ENCODE measurements at regions not wholly inside any gene's neighbourhood (a gene's known extent, or its start where the extent isn't known, plus 50 kb on each side); places are given as distances from the start of the nearest gene placed in this dataset.

GRCh38 chrX:132568291-132568690 is 79.5 kb upstream of the MBNL3 start:
- in situ Hi-C loops (cut with MboI) = no loop called here
- intact Hi-C loops (cut with micrococcal nuclease) = no loop called here
- no peaks in the 10 kb centered on the region for H3K79me2 ChIP-seq (ENCODE audit: control insufficient read depth, insufficient read depth, low read length)
- DNase-seq (ENCODE audit: extremely low read depth in 1 of 4, low spot score in 3 of 4) (no peak), ATAC-seq (no peak), FAIRE-seq (no peak)
- no peak overlapping the region for H3K27ac ChIP-seq (ENCODE audit: extremely low read depth, low read depth, low read length)
- BruUV-seq (replicated peaks) = no TSS peak
- H3K36me3 ChIP-seq (ENCODE audit: control insufficient read depth, insufficient read depth, low read length) = no peaks in the 10 kb centered on the region
- no peak overlapping the region for H2AFZ ChIP-seq (ENCODE audit: low read depth, low read length)
- CTCF ChIA-PET (ENCODE audit: low intra/inter-chr PET ratio) = no interaction called here
- no peaks in the 10 kb centered on the region for H3K9me1 ChIP-seq (ENCODE audit: control insufficient read depth, insufficient read depth, low read length)
- no peaks in the 10 kb centered on the region for H3K27me3 ChIP-seq (ENCODE audit: control insufficient read depth in 2 of 2, insufficient read depth in 2 of 2, low read length in 2 of 2)
- no peaks in the 10 kb centered on the region for H3K4me1 ChIP-seq (replicated peaks in 1 of 2; ENCODE audit: control insufficient read depth in 2 of 2, insufficient read depth in 2 of 2, low read length in 2 of 2)
- H3K4me2 ChIP-seq (ENCODE audit: insufficient read depth, low read length) = no peak overlapping the region
- TF ChIP-seq NFIC (IDR thresholded peaks at IDR 0.05) = peak; percentile 26; the same call in 1 of the 2 replicates
- TF ChIP-seq GTF2E2 (tag; IDR thresholded peaks at IDR 0.05) = no peak
- TF ChIP-seq ZNF445 (CRISPR knock-in tag; IDR thresholded peaks at IDR 0.05; ENCODE audit: low read depth) = no peak
- H3K9me3 ChIP-seq (replicated peaks; ENCODE audit: control insufficient read depth, insufficient read depth, low read depth, low read length) = no peaks in the 10 kb centered on the region
- no peak overlapping the region for H3K4me3 ChIP-seq
- H3K9ac ChIP-seq (ENCODE audit: insufficient read depth in 1 of 2, low read depth in 2 of 2, low read length in 2 of 2) = no peak overlapping the region
- no peaks in the 10 kb centered on the region for H4K20me1 ChIP-seq (replicated peaks; ENCODE audit: control insufficient read depth, insufficient read depth, low read length)
- WGBS (ENCODE audit: insufficient coverage, low coverage, missing lambda C conversion rate) = 0% methylated on average over 2 of the region's 2 CpGs
- POLR2A ChIA-PET = no interaction called here

- ChIA-PET POLR2A (no interaction called here), CTCF (ENCODE audit: low intra/inter-chr PET ratio) (no interaction called here)
- TF ChIP-seq XRCC4 (IDR thresholded peaks at IDR 0.05; ENCODE audit: extremely low read depth, insufficient read depth, insufficient read length) = no peak
- TF ChIP-seq ATF3 (IDR thresholded peaks at IDR 0.05) = peak; percentile 73
- TF ChIP-seq ATF3 (CRISPR knock-in tag; conservative IDR thresholded peaks at IDR 0.05) = no peak
- TF ChIP-seq ZMIZ1 (IDR thresholded peaks at IDR 0.05; ENCODE audit: low read depth in 2 of 2, low read length in 2 of 2) = no peak
- no peak for TF ChIP-seq SIN3A (IDR thresholded peaks at IDR 0.05; ENCODE audit: borderline replicate concordance in 2 of 2, control insufficient read depth in 1 of 2, low read depth in 2 of 2, low read length in 2 of 2)
- no peak for TF ChIP-seq JUND (IDR thresholded peaks at IDR 0.05; ENCODE audit: borderline replicate concordance, low read depth, low read length)
- TF ChIP-seq JUND (tag; IDR thresholded peaks at IDR 0.05; ENCODE audit: borderline replicate concordance, low read depth, low read length) = no peak
- no peak for TF ChIP-seq EP400 (IDR thresholded peaks at IDR 0.05)
- TF ChIP-seq CEBPG (CRISPR knock-in tag; IDR thresholded peaks at IDR 0.05) = no peak
- TF ChIP-seq CEBPG (tag; conservative IDR thresholded peaks at IDR 0.05 in 1 of 2, IDR thresholded peaks at IDR 0.05 in 1 of 2) = peak; percentile 45 to 62
- no peak for TF ChIP-seq CBFA2T3 (IDR thresholded peaks at IDR 0.05)
Measured at GRCh38 chrX:132565273-132565672, 76.4 kb upstream of the MBNL3 start.

More at GRCh38 chrX:132565273-132565672, 76.4 kb upstream of the MBNL3 start:
- no peaks in the 10 kb centered on the region for H3K9me3 ChIP-seq (replicated peaks; ENCODE audit: control insufficient read depth, insufficient read depth, low read depth, low read length)
- no peaks in the 10 kb centered on the region for H4K20me1 ChIP-seq (replicated peaks; ENCODE audit: control insufficient read depth, insufficient read depth, low read length)
- 0% methylated on average over 3 of the region's 3 CpGs for WGBS (ENCODE audit: insufficient coverage, low coverage, missing lambda C conversion rate)
- no peak for FAIRE-seq
- H3K9me1 ChIP-seq (ENCODE audit: control insufficient read depth, insufficient read depth, low read length) = no peaks in the 10 kb centered on the region
- no peaks in the 10 kb centered on the region for H3K27me3 ChIP-seq (ENCODE audit: control insufficient read depth in 2 of 2, insufficient read depth in 2 of 2, low read length in 2 of 2)
- no peak overlapping the region for H2AFZ ChIP-seq (ENCODE audit: low read depth, low read length)
- BruUV-seq (replicated peaks) = no TSS peak
- no peak overlapping the region for H3K9ac ChIP-seq (ENCODE audit: insufficient read depth in 1 of 2, low read depth in 2 of 2, low read length in 2 of 2)
- no peak for ATAC-seq
- H3K4me1 ChIP-seq (replicated peaks in 1 of 2; ENCODE audit: control insufficient read depth in 2 of 2, insufficient read depth in 2 of 2, low read length in 2 of 2) = no peaks in the 10 kb centered on the region
- in situ Hi-C loops (cut with MboI) (no loop called here), intact Hi-C loops (cut with micrococcal nuclease) (no loop called here)
- no peak overlapping the region for H3K4me2 ChIP-seq (ENCODE audit: insufficient read depth, low read length)
- no peak overlapping the region for H3K4me3 ChIP-seq
- no peak overlapping the region for H3K27ac ChIP-seq (ENCODE audit: extremely low read depth, low read depth, low read length)
- H3K79me2 ChIP-seq (ENCODE audit: control insufficient read depth, insufficient read depth, low read length) = no peaks in the 10 kb centered on the region
- H3K36me3 ChIP-seq (ENCODE audit: control insufficient read depth, insufficient read depth, low read length) = no peaks in the 10 kb centered on the region
- DNase-seq (ENCODE audit: extremely low read depth in 1 of 4, low spot score in 3 of 4) = no peak

All from K562 (cell line).